Lung (tissue), 11 donors: ENCODE measurements at regions not wholly inside any gene's neighbourhood (a gene's known extent, or its start where the extent isn't known, plus 50 kb on each side); places are given as distances from the start of the nearest gene placed in this dataset.
A peak's percentile ranks its signal among the peaks of the same experiment; 100 is the strongest.

Experiments used
- ATAC-seq: fragments of 200-7000 bp; cut with Tn5 transposase; one replicate; pipeline ENCODE4 v1.9.1; 2020; ENCODE audit warnings: moderate number of reproducible peaks; ENCODE audit not compliant: insufficient read depth, low FRiP score
- DNase-seq, 3 donors: peaks; one replicate each; pipeline ENCODE4 v3.0.0-alpha.2; 2013 to 2017
- H3K27ac ChIP-seq, 2 donors: one replicate each; pipeline ENCODE4 v1.5.1; 2013; ENCODE audit warnings: mild to moderate bottlenecking in 2 of 2, moderate library complexity in 2 of 2, control low read depth in 1 of 2, inconsistent platforms in 1 of 2, low read depth in 1 of 2, low read length in 1 of 2
- H3K27me3 ChIP-seq, 3 donors: one replicate each; pipeline ENCODE4 v1.5.1; 2013; ENCODE audit warnings: low read length in 2 of 3; ENCODE audit not compliant: control insufficient read depth in 3 of 3, insufficient read depth in 3 of 3
- H3K36me3 ChIP-seq, 4 donors: one replicate each; pipeline ENCODE4 v1.5.1; 2013; ENCODE audit warnings: low read length in 4 of 4, mild to moderate bottlenecking in 1 of 4, moderate library complexity in 1 of 4; ENCODE audit not compliant: control insufficient read depth in 4 of 4, insufficient read depth in 4 of 4
- H3K4me1 ChIP-seq, 5 donors: one replicate each; pipeline ENCODE4 v1.5.1; 2013; ENCODE audit warnings: low read length in 5 of 5, mild to moderate bottlenecking in 2 of 5, moderate library complexity in 1 of 5; ENCODE audit not compliant: control insufficient read depth in 5 of 5, insufficient read depth in 5 of 5
- H3K4me3 ChIP-seq: one replicate; pipeline ENCODE4 v1.5.1; 2013; ENCODE audit warnings: mild to moderate bottlenecking, control low read depth, moderate library complexity
- H3K9ac ChIP-seq, 2 donors: one replicate each; pipeline ENCODE4 v1.5.1; 2013; ENCODE audit warnings: low read length in 2 of 2, control low read depth in 1 of 2; ENCODE audit not compliant: insufficient read depth in 1 of 2
- H3K9me3 ChIP-seq, 4 donors: one replicate each; pipeline ENCODE4 v1.5.1; 2013; ENCODE audit warnings: low read length in 3 of 4, mild to moderate bottlenecking in 1 of 4, moderate library complexity in 1 of 4; ENCODE audit not compliant: control insufficient read depth in 4 of 4, insufficient read depth in 3 of 4
- WGBS, 2 donors: extraction: QIAGEN DNeasy Blood & Tissue Kit; methylation state at CpG; one replicate each; pipeline ENCODE4 v1.1.7; 2013; 5-methylcytosine and 5-hydroxymethylcytosine counted together
- TF ChIP-seq, protein P1 (sequence below): IDR thresholded peaks from 2 replicates; pipeline ENCODE4 v1.5.1; 2012; ENCODE audit warnings: mild to moderate bottlenecking; ENCODE audit errors: control extremely low read depth, extremely low read depth
- donor health status: control.
- donor health status: control.
- donor health status: Bipolar disorder and iron deficiency.
- donor health status: healthy.
- donor health status: DM: yes; HTN: yes; CAD: no.

DNA sequence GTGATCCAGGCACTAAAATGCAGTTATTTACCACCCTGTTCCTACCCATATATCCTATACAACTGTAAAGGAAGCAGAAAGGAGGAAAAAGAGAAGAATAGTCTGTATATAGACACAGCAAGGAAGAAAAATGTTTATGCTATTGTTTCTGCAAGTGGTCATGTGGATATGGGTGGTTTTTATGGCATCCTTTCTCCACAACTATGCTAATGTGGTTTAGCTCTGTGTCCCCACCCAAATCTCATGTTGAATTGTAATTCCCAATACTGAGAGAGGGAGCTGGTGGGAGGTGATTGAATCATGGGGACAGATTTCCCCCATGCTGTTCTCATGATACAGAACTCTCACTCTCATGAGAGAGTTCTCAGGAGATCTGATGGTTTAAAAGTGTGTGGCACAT, 439.8 kb downstream of the ZSWIM6 start:
- DNase-seq (no peak), ATAC-seq (no peak)
- TF ChIP-seq, protein P1, sequence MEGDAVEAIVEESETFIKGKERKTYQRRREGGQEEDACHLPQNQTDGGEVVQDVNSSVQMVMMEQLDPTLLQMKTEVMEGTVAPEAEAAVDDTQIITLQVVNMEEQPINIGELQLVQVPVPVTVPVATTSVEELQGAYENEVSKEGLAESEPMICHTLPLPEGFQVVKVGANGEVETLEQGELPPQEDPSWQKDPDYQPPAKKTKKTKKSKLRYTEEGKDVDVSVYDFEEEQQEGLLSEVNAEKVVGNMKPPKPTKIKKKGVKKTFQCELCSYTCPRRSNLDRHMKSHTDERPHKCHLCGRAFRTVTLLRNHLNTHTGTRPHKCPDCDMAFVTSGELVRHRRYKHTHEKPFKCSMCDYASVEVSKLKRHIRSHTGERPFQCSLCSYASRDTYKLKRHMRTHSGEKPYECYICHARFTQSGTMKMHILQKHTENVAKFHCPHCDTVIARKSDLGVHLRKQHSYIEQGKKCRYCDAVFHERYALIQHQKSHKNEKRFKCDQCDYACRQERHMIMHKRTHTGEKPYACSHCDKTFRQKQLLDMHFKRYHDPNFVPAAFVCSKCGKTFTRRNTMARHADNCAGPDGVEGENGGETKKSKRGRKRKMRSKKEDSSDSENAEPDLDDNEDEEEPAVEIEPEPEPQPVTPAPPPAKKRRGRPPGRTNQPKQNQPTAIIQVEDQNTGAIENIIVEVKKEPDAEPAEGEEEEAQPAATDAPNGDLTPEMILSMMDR, result no peak
- no peak overlapping the region for H3K9ac ChIP-seq
- peaks cover 0 to 14% (median 2%) of the 10 kb centered on the region in 5 donors for H3K4me1 ChIP-seq
- no peak overlapping the region for H3K4me3 ChIP-seq
- H3K36me3 ChIP-seq, result no peaks in the 10 kb centered on the region
- no peak overlapping the region for H3K27ac ChIP-seq
- H3K9me3 ChIP-seq, result peaks cover 0 to 2% (median 0%) of the 10 kb centered on the region in 4 donors
- no peaks in the 10 kb centered on the region for H3K27me3 ChIP-seq

DNA sequence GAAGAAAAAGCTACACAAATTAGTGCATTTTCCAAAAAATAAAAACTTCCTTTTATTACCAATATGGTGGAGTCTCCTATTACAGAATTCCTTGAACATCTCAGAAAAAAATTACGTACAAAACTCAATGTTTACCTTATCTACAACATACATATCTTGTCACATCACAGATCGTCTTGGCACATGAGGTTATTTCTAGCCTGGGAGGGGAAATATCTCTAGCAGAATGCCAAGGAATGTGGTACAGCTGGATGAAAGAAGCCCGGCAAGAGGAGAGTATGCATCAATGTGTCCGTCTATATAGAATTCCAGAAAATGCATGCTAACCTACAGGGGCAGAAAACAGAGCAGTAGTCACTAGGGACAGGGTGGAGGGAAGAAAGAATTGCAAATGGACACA, 443.8 kb downstream of the ZSWIM6 start:
- ATAC-seq, result no peak
- Histone ChIP-seq H3K4me3 (no peak overlapping the region), H3K9me3 (peaks cover 0 to 2% (median 0%) of the 10 kb centered on the region in 4 donors), H3K27me3 (no peaks in the 10 kb centered on the region), H3K4me1 (peaks cover 0 to 29% (median 3%) of the 10 kb centered on the region in 5 donors), H3K36me3 (no peaks in the 10 kb centered on the region), H3K9ac (no peak overlapping the region), H3K27ac (no peak overlapping the region)
- TF ChIP-seq, protein P1, result no peak
- 63 to 79% methylated on average over 4 of the region's 4 CpGs for WGBS, 2 donors
- peak; percentile 74 to 97 (median 95) for DNase-seq

DNA sequence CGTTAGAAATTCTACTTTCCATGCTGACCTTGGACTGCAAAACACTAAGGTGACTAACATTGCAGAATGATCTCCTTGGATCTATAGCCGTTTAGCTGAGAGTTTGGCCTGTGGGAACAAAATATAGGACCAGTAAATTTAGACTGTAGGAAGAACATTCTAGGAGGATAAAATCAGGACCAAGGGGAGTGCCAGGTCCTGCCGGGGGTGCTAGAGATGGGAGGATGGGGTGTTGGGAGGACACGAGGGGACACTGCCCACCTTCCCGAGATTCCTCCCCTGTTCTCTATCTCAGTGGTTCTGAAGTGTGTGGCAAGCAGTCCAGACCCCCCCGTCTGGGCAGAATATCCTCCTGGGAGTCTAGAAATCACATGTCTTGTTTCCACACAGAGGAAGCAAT, 445.2 kb downstream of the ZSWIM6 start:
- Histone ChIP-seq H3K4me3 (no peak overlapping the region), H3K36me3 (no peaks in the 10 kb centered on the region), H3K27ac (no peak overlapping the region), H3K4me1 (peaks cover 0 to 29% (median 1%) of the 10 kb centered on the region in 5 donors), H3K9ac (no peak overlapping the region), H3K9me3 (no peaks in the 10 kb centered on the region), H3K27me3 (no peaks in the 10 kb centered on the region)
- WGBS, 2 donors, result 60 to 73% methylated on average over 6 of the region's 6 CpGs
- TF ChIP-seq, protein P1, result no peak
- peak in 2 of 3 donors; percentile 33 to 56 for DNase-seq
- ATAC-seq, result no peak

DNA sequence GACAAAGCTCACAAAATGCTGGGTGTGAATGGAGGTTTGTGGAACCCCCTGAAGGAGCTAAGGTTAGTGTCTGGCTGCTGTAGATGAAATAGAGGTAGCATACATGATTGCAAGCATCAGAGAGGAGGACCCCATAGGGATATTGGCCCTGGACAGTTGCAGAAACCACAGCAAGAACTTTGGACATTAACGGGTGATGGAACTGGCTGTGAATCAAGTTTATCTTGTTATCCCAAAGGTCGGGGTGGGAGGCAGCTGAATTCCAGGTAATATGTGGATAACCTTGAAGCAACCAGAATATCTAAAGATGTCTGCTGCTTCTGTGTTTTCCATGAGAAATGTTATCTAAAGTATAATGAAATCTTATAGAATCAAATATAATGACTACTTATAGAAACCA, 447.7 kb downstream of the ZSWIM6 start:
- TF ChIP-seq, protein P1, result no peak
- WGBS, 2 donors, result 65 to 88% methylated on average over 2 of the region's 2 CpGs
- no peak overlapping the region for H3K9ac ChIP-seq
- no peak for DNase-seq
- H3K9me3 ChIP-seq, result peaks cover 0 to under 1% (median 0%) of the 10 kb centered on the region in 4 donors
- no peak overlapping the region for H3K4me3 ChIP-seq
- no peaks in the 10 kb centered on the region for H3K36me3 ChIP-seq
- no peak for ATAC-seq
- H3K27ac ChIP-seq, result no peak overlapping the region
- no peaks in the 10 kb centered on the region for H3K27me3 ChIP-seq
- H3K4me1 ChIP-seq, result peaks cover 0 to 29% (median 4%) of the 10 kb centered on the region in 5 donors
